GM13976 (cell line): ENCODE measurements at regions not wholly inside any gene's neighbourhood (a gene's known extent, or its start where the extent isn't known, plus 50 kb on each side); places are given as distances from the start of the nearest gene placed in this dataset.
"Not testable (repeated sequence)": the region's sequence is repeated elsewhere in the genome, so short reads cannot be mapped to it uniquely, and the experiment has no call there.

ENCODE experiments used
- DNase-seq: peaks from one replicate; pipeline ENCODE4 v3.0.0; 2012; ENCODE audit warnings: low spot score
- CTCF ChIP-seq: IDR thresholded peaks from 2 replicates; pipeline ENCODE4 v1.5.1; 2012; ENCODE audit warnings: borderline replicate concordance, mild to moderate bottlenecking; ENCODE audit not compliant: insufficient read depth; ENCODE audit errors: extremely low read depth, missing control alignments, control extremely low read depth
- in situ Hi-C: fragments of 300-500 bp; cut with MboI; formaldehyde crosslinking; loops from one replicate; pipeline ENCODE4 v1.12.0; 2022; ENCODE audit warnings: low sequenced_read_pairs, mixed read lengths, inconsistent platforms; ENCODE audit not compliant: unreplicated experiment

GRCh38 chr4:27946799-27947198 is 1086.2 kb downstream of the STIM2 start:
- no peak for TF ChIP-seq CTCF
- in situ Hi-C loops, result no loop called here
- DNase-seq, result no peak

- in situ Hi-C loops, result no loop called here
- no peak for DNase-seq
- no peak for TF ChIP-seq CTCF
Measured at GRCh38 chr4:27947302-27947701, 1086.7 kb downstream of the STIM2 start.

- in situ Hi-C loops, result no loop called here
- TF ChIP-seq CTCF, result no peak
- no peak for DNase-seq
Measured at GRCh38 chr4:27964095-27964494, 1103.5 kb downstream of the STIM2 start.

- TF ChIP-seq CTCF, result no peak
- in situ Hi-C loops, result no loop called here
- no peak for DNase-seq
Measured at GRCh38 chr4:27966664-27967063, 1106.0 kb downstream of the STIM2 start.

- in situ Hi-C loops, result no loop called here
- TF ChIP-seq CTCF, result no peak
- no peak for DNase-seq
Measured at GRCh38 chr4:27973056-27973455, 1112.4 kb downstream of the STIM2 start.

- in situ Hi-C loops, result no loop called here
- no peak for DNase-seq
- TF ChIP-seq CTCF, result no peak
Measured at GRCh38 chr4:27973700-27974099, 1113.1 kb downstream of the STIM2 start.

GRCh38 chr4:27974339-27974738 is 1113.7 kb downstream of the STIM2 start:
- no peak for TF ChIP-seq CTCF
- in situ Hi-C loops, result no loop called here
- DNase-seq, result no peak

GRCh38 chr4:27974881-27975280 is 1114.2 kb downstream of the STIM2 start:
- DNase-seq, in situ Hi-C loops: not testable (repeated sequence)

GRCh38 chr4:27978427-27979109 is 1117.9 kb downstream of the STIM2 start:
- DNase-seq, in situ Hi-C loops: not testable (repeated sequence)
